GM18907 (cell line): ENCODE measurements at regions not wholly inside any gene's neighbourhood (a gene's known extent, or its start where the extent isn't known, plus 50 kb on each side); places are given as distances from the start of the nearest gene placed in this dataset.

ENCODE experiments used
- ATAC-seq: cut with Tn5 transposase; IDR thresholded peaks from one replicate; pipeline ENCODE4 v1.9.1; 2021; ENCODE audit warnings: mild to moderate bottlenecking, moderate library complexity; ENCODE audit not compliant: unreplicated experiment

- ATAC-seq = no peak
Measured at GRCh38 chr12:86373813-86374212, 117.6 kb upstream of the MGAT4C start.

GRCh38 chr12:86367137-86367536 is 110.9 kb upstream of the MGAT4C start:
- no peak for ATAC-seq

- no peak for ATAC-seq
Measured at GRCh38 chr12:86349196-86349595, 93.0 kb upstream of the MGAT4C start.

GRCh38 chr12:86333955-86334522 is 77.8 kb upstream of the MGAT4C start:
- ATAC-seq = no peak

GRCh38 chr12:86331457-86331856 is 75.3 kb upstream of the MGAT4C start:
- ATAC-seq = no peak

GRCh38 chr12:86331012-86331411 is 74.8 kb upstream of the MGAT4C start:
- ATAC-seq = no peak

GRCh38 chr12:86312232-86312631 is 56.0 kb upstream of the MGAT4C start:
- no peak for ATAC-seq
